H1 (cell line): ENCODE measurements at regions not wholly inside any gene's neighbourhood (a gene's known extent, or its start where the extent isn't known, plus 50 kb on each side); places are given as distances from the start of the nearest gene placed in this dataset.
"Not testable (repeated sequence)": the region's sequence is repeated elsewhere in the genome, so short reads cannot be mapped to it uniquely, and the experiment has no call there.

Source experiments
- BRCA1 ChIP-seq: IDR thresholded peaks from 2 replicates; pipeline ENCODE4 v1.6.1; 2012; ENCODE audit warnings: low read depth, low read length, improper control_type of control experiment
- CTCF ChIP-seq, 3 experiments: IDR thresholded peaks; 1 replicate in 2 of 3; 2 replicates in 1 of 3; pipeline versions ENCODE4 v1.5.1 to v1.6.1; 2011; ENCODE audit warnings: low read length in 3 of 3, mild to moderate bottlenecking in 3 of 3, inconsistent platforms in 2 of 3, low read depth in 1 of 3, moderate library complexity in 1 of 3; ENCODE audit not compliant: insufficient read depth in 1 of 3; ENCODE audit errors: control extremely low read depth in 1 of 3
- EP300 ChIP-seq, 2 experiments: IDR thresholded peaks; 1 replicate in 1 of 2; 2 replicates in 1 of 2; pipeline ENCODE4 v1.6.1; 2011 to 2012; ENCODE audit warnings: low read depth in 2 of 2, low read length in 2 of 2, mild to moderate bottlenecking in 2 of 2, borderline replicate concordance in 1 of 2, inconsistent platforms in 1 of 2, moderate library complexity in 1 of 2
- FOSL1 ChIP-seq: IDR thresholded peaks from 2 replicates; pipeline ENCODE4 v1.6.1; 2011; ENCODE audit warnings: mild to moderate bottlenecking, low read depth, low read length, moderate library complexity; ENCODE audit not compliant: insufficient read depth
- POLR2A ChIP-seq, 2 experiments: IDR thresholded peaks; 1 replicate in 1 of 2; 2 replicates in 1 of 2; pipeline ENCODE4 v1.6.1; 2011; ENCODE audit warnings: low read depth in 2 of 2, low read length in 2 of 2, mild to moderate bottlenecking in 2 of 2; ENCODE audit errors: control extremely low read depth in 1 of 2
- POLR2AphosphoS5 ChIP-seq: IDR thresholded peaks from 2 replicates; pipeline ENCODE4 v1.6.1; 2011; ENCODE audit warnings: low read depth, low read length
- RFX5 ChIP-seq: IDR thresholded peaks from 2 replicates; pipeline ENCODE4 v1.6.1; 2011; ENCODE audit warnings: low read depth, low read length, improper control_type of control experiment, borderline replicate concordance
- SAP30 ChIP-seq: fragments of 300-600 bp; sonication (generic); IDR thresholded peaks from 2 replicates; pipeline ENCODE4 v1.7.1; 2012; ENCODE audit warnings: low read length, moderate library complexity, mild to moderate bottlenecking, inconsistent platforms; ENCODE audit not compliant: insufficient read depth, insufficient replicate concordance

- not testable (repeated sequence) for TF ChIP-seq RFX5; CTCF (IDR thresholded peaks at IDR 0.05; ENCODE audit: control extremely low read depth in 1 of 3, insufficient read depth in 1 of 3, low read depth in 1 of 3, low read length in 3 of 3); EP300 (IDR thresholded peaks at IDR 0.05; ENCODE audit: borderline replicate concordance in 1 of 2, low read depth in 2 of 2, low read length in 2 of 2); SAP30; BRCA1; POLR2AphosphoS5; FOSL1; POLR2A (IDR thresholded peaks at IDR 0.05; ENCODE audit: control extremely low read depth in 1 of 2, low read depth in 2 of 2, low read length in 2 of 2)
These were observed 470.2 kb downstream of the RPIA start for GRCh38 chr2:89161626-89162025.
